Natural killer cell treated with Interleukin-12 subunit alpha and Interleukin-12 subunit beta and Interleukin-15 and Interleukin-18, amount 100 ng/mL, for 72 hours (primary cell): ENCODE measurements at regions not wholly inside any gene's neighbourhood (a gene's known extent, or its start where the extent isn't known, plus 50 kb on each side); places are given as distances from the start of the nearest gene placed in this dataset.
"Not testable (repeated sequence)": the region's sequence is repeated elsewhere in the genome, so short reads cannot be mapped to it uniquely, and the experiment has no call there.

Experiments used
- ATAC-seq, 2 donors: fragments of 150-1000 bp; cut with Tn5 transposase in 1 of 2; sonication (Bioruptor Pico), chemical (Tn5 transposase) in 1 of 2; 2 replicates each; pipeline ENCODE4 v1.10.0; 2021
- DNase-seq: peaks from one replicate; pipeline ENCODE4 v3.0.0; 2022; ENCODE audit warnings: low spot score
- H3K27ac Mint-ChIP-seq, 2 donors: 1 replicate in 1 of 2; 2 replicates in 1 of 2; pipeline ENCODE4 v1.8.0; 2022; ENCODE audit warnings: mixed read lengths in 2 of 2, mild to moderate bottlenecking in 1 of 2, moderate library complexity in 1 of 2
- H3K27me3 Mint-ChIP-seq, 2 donors: 1 replicate in 1 of 2; 2 replicates in 1 of 2; pipeline ENCODE4 v1.8.0; 2022; ENCODE audit warnings: mixed read lengths in 2 of 2
- H3K36me3 Mint-ChIP-seq: one replicate; pipeline ENCODE4 v1.8.0; 2022; ENCODE audit warnings: mixed read lengths
- H3K4me1 Mint-ChIP-seq, 2 donors: 1 replicate in 1 of 2; 2 replicates in 1 of 2; pipeline ENCODE4 v1.8.0; 2022; ENCODE audit warnings: low read depth in 2 of 2, mixed read lengths in 2 of 2, mild to moderate bottlenecking in 1 of 2
- H3K4me3 Mint-ChIP-seq: one replicate; pipeline ENCODE4 v1.8.0; 2022; ENCODE audit warnings: mixed read lengths
- H3K9me3 Mint-ChIP-seq: 2 replicates; pipeline ENCODE4 v1.8.0; 2022; ENCODE audit warnings: mixed read lengths

DNA sequence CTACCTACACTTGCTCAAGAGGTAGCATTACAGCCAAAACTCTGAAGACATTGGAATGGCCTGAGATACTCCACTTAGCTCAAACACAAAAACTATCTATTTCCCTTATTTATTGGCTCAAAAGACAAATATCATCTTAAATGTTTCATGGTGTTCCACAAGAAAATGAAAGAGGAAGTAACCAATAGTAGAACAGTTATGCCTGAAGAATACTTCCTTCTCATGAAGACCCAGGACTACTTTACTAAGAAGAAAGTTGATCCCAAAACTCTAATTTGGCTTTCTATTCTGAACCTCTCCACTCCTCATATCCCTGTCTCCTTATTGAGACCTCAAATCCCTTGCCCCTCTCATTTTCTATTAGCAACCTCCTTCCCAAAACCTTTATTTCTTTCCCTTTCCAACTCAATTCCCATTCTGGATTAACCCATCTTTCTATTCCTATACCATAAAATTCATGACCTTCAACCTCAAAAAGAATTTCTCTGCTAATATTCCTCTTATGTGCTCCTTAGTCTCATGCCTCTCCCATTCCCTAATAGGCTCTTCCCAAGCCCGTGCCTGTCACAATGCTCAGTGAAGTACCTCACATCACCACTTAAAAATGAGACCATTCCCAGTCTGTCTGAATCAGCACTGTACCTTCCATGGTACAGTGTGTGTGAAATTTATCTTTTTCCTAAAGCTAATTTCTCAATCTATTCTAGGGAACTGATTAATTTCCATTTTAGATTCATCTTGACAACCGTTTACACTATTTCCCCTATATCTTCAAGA, 302.2 kb downstream of the ZNF37A start:
- not testable (repeated sequence) for DNase-seq, H3K27ac Mint-ChIP-seq, H3K27me3 Mint-ChIP-seq, ATAC-seq, H3K4me3 Mint-ChIP-seq, H3K36me3 Mint-ChIP-seq, H3K4me1 Mint-ChIP-seq, H3K9me3 Mint-ChIP-seq

DNA sequence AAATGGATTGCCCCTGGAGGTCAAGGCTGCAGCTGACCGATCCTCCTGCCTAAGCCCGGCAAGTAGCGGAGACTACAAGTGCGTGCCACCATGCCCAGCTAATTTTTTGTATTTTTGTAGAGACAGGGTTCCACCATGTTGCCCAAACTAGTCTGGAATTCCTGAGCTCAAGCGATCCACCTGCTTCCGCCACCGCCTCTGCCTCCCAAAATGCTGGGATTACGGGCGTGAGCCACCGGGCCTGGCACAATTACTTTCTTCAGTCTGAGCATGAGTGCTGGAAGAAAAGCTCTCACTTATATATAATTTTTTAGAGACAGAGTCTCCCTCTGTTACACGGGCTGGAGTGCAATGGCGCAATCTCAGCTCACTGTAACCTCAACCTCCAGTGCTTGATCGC, 307.4 kb downstream of the ZNF37A start:
- ATAC-seq, H3K9me3 Mint-ChIP-seq, H3K27me3 Mint-ChIP-seq, H3K4me1 Mint-ChIP-seq, H3K36me3 Mint-ChIP-seq, DNase-seq: not testable (repeated sequence)
- Mint-ChIP-seq H3K27ac (peak overlapping the region; percentile 98 to 99), H3K4me3 (peak overlapping the region; percentile 97)

DNA sequence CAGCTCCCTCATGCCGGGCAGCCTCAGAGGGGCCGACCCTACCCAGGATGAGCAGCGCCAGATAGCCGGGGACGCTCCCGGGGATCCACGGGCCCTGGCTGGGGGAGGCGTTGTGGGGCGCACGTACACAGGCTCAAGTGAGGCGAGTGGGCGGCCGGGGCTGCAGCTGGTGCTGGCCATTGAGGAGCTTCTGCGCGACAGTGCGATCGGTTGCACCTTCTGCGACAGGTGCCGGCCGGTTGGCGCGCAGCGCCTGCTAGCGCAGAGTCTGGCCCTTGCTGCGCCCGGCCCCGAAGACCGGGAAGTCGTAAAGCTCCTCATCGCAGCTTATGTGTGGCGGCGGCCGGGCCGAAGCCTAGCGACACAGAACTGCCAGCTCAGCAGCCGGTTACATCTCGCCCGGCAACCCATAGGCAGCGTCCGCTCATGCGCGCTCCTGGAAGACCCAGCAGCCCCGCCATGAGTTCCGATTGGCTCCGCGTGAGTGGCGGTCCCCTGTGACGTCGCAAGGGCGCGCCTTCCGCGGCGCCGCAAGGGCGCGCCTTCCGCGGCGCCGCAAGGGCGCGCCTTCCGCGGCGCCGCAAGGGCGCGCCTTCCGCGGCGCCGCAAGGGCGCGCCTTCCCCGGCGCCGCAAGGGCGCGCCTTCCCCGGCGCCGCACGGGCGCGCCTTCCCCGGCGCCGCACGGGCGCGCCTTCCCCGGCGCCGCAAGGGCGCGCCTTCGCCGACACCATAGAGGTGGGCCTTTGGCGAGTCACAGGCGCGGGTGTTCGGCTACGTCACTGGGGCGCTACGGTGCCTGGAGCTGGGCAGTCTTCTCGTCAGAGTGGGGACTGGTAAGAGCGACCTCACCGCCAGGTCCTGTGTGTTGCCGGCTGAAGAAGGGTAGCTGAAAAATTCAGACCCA, 308.6 kb downstream of the ZNF37A start:
- Mint-ChIP-seq H3K27ac (peak overlapping the region; percentile 98 to 99), H3K4me3 (peak overlapping the region; percentile 97)
- not testable (repeated sequence) for H3K36me3 Mint-ChIP-seq, H3K27me3 Mint-ChIP-seq, H3K9me3 Mint-ChIP-seq, H3K4me1 Mint-ChIP-seq
- DNase-seq (peak; percentile 97), ATAC-seq (peak; percentile 99)

DNA sequence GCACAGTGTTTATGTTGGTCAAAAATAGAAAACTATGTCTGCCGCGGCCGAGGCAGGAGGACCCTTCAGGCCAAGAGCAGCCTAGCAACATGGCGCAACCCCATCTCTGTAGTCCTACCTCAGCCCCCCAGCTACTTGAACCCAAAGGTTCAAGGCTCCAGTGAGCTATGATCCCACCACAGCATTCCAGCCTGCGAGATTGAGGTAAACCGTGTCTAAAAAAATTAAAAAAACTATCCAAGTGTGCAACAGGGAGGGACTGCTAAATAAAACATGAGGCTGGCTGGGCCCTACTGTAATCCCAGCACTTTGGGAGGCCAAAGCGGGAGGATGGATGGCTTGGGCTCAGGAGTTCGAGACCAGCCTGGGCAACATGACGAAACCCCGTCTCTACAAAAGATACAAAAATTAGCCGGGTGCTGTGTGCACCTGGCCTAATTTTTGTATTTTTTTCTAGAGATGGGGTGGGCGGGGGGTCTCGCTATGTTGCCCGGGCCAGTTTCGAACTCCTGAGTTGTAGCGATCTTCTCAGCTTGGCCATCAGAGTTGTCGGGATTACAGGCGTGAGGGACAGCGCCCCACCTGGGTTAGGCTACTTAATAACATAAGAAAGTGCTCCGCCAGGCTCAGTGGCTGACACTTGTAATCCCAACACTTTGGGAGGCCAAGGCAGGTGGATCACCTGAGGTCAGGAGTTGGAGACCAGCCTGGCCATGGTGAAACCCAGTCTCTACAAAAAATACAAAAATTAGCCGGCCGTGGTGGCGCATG, 309.4 kb downstream of the ZNF37A start:
- ATAC-seq, DNase-seq, H3K9me3 Mint-ChIP-seq, H3K4me1 Mint-ChIP-seq, H3K27me3 Mint-ChIP-seq, H3K36me3 Mint-ChIP-seq: not testable (repeated sequence)
- Mint-ChIP-seq H3K27ac (peak overlapping the region; percentile 98 to 99), H3K4me3 (peak overlapping the region; percentile 74)

DNA sequence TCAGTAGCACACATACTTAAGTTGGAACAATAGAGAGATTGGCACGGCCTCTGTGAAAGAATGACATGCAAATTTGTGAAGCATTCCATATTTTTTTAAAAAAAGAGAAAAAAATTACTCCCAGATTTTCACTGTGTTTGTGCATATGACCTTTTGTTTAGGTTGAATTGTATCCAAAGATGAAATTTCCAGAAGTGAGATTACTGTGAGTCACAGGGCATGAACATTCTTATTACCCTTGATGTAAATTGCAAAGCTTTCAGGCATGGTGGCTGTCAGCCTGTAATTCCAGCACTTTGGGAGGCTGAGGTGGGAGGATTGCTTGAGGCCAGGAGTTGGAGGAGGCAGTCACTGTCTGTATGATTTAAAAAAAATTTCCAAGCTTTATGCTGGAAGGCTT, 329.5 kb downstream of the ZNF37A start:
- not testable (repeated sequence) for H3K36me3 Mint-ChIP-seq, H3K27me3 Mint-ChIP-seq, H3K4me1 Mint-ChIP-seq, DNase-seq, H3K9me3 Mint-ChIP-seq, ATAC-seq, H3K4me3 Mint-ChIP-seq, H3K27ac Mint-ChIP-seq

DNA sequence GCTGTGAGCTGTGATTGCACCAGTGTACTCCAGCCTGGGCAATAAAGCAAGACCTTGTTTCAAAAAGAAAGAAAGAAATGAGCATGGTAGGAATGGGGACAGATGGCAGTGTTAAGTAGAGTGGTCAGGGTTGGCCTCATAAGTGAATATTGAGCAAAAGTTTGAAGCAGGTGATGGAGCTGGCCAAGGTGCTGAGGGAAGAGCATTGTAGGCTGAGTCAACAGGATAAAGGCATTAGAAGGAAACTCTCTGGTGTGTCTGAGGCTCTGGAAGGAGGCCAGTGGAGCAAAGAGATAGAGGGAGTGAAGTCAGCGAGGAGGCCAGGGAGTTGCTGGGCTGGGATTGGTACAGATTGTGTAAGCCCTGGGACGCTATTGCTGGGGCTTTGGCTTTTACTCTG, 336.1 kb downstream of the ZNF37A start:
- H3K27ac Mint-ChIP-seq, DNase-seq, H3K9me3 Mint-ChIP-seq, H3K36me3 Mint-ChIP-seq, H3K4me1 Mint-ChIP-seq, ATAC-seq, H3K27me3 Mint-ChIP-seq, H3K4me3 Mint-ChIP-seq: not testable (repeated sequence)

DNA sequence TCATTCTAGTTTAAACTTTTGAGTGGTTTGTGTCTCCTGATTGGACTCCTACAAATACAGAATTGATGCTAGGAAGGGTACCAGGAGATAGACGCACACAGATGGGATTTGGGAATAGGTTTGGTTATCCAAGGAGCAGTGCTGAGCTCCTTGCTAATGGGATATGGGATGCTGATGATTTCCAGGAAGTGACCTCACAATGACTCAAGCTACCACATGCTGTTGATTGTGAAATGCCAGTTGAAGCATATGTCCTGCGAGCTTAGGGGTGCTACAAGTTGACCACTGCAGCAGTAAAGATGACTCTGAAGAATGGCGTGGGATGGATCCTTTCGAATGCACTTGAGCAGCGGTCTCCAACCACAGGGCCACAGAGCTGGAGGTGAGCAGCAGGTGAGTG, 343.2 kb downstream of the ZNF37A start:
- not testable (repeated sequence) for H3K36me3 Mint-ChIP-seq, H3K9me3 Mint-ChIP-seq, H3K27ac Mint-ChIP-seq, ATAC-seq, H3K4me1 Mint-ChIP-seq, H3K4me3 Mint-ChIP-seq, DNase-seq, H3K27me3 Mint-ChIP-seq

DNA sequence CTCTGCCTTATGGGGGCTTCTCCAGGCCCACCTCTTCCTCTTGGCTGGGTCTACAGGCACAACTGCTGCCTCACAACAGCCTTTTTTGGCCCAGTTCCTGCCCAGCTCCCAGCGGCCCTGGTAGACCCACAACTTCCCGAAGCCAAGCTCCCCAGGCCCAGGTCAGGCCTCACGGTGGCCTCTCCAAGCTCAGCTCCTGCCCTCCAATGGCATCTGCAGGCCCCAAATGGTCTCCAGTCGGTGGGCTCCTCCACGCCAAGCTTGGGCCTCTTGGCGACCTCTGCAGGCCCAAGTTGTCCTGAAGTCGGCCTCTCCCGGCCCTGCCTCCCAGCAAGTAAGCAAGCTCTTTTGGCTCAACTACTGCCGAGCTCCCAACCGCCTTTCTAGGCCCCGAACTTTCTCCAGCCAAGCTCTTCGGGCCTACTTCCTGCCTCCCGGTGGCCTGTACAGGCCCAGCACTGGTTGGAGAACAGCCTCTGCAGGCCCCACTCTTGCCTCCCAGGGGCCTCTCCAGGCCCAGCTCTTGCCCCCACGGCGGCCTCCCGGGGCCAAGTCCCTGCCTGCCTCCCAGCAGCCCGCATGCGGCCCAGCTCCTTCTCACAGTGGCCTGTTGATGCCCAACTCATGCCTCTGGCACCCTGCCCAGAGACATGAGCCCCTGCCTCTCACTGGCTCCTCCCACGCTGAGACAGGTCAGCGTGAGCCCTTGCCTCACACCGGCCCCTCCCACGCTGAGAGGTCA, 354.6 kb downstream of the ZNF37A start:
- H3K4me1 Mint-ChIP-seq, H3K27me3 Mint-ChIP-seq, H3K27ac Mint-ChIP-seq, DNase-seq, H3K9me3 Mint-ChIP-seq, H3K4me3 Mint-ChIP-seq, H3K36me3 Mint-ChIP-seq, ATAC-seq: not testable (repeated sequence)

DNA sequence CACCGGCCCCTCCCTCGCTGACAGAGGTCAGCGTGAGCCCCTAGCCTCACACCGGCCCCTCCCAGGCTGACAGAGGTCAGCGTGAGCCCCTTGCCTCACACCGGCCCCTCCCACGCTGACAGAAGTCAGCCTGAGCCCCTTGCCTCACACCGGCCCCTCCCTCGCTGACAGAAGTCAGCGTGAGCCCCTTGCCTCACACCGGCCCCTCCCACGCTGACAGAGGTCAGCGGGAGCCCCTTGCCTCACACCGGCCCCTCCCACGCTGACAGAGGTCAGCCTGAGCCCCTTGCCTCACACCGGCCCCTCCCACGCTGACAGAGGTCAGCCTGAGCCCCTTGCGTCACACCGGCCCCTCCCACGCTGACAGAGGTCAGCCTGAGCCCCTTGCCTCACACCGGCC, 355.5 kb downstream of the ZNF37A start:
- DNase-seq, ATAC-seq, H3K4me3 Mint-ChIP-seq, H3K4me1 Mint-ChIP-seq, H3K27me3 Mint-ChIP-seq, H3K27ac Mint-ChIP-seq, H3K9me3 Mint-ChIP-seq, H3K36me3 Mint-ChIP-seq: not testable (repeated sequence)

DNA sequence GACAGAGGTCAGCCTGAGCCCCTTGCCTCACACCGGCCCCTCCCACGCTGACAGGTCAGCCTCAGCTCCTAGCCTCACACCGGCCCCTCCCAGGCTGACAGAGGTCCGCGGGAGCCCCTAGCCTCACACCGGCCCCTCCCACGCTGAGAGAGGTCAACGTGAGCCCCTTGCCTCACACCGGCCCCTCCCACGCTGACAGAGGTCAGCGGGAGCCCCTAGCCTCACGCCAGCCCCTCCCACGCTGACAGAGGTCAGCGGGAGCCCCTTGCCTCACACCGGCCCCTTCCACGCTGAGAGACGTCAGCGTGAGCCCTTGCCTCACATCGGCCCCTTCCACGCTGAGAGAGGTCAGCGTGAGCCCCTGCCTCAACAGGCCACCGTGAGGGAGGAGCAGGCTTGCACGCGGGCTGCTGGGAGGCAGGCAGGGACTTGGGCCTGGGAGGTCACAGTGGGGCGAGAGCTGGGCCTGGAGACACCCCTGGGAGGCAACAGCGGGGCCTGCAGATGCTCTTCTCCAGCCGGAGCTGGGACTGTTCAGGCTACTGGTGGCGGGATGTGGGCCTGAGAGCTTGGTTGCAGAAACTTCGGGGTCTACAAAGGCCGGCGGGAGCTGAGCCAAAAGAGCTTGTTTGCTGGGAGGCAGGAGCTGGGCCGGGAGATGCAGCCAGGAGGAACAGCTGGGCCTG, 356.4 kb downstream of the ZNF37A start:
- H3K36me3 Mint-ChIP-seq, H3K4me1 Mint-ChIP-seq, H3K9me3 Mint-ChIP-seq, ATAC-seq, H3K4me3 Mint-ChIP-seq, H3K27me3 Mint-ChIP-seq, DNase-seq, H3K27ac Mint-ChIP-seq: not testable (repeated sequence)

DNA sequence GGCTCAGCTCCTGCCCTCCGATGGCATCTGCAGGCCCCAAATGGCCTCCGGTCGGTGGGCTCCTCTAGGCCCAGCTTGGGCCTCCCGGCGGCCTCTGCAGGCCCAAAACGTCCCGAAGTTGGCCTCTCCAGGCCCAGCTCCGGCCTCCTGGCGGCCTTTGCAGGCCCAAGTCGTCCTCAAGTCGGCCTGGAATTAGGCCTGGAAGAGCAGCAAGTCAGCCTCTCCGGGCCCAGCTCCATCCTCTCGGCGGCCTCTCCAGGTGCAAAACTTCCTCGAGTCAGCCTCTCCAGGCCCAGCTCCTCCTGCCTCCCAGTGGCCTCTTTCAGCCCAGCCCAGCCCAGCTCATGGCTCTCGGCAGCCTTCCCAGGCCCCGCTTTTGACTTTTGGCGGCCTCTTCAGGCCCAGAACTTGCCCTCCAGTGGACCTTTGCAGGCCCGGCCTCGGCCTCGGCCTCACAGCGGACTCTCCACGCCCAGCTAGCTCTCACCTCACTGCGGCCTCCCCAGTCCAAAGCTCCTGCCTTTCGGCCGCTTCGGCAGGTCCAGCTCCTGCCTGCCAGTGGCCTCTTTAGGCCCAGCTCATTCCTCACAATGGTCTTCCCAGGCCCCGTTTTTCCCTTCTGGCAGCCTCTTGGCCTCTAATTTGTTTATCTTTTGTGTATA, 357.3 kb downstream of the ZNF37A start:
- not testable (repeated sequence) for H3K4me1 Mint-ChIP-seq, H3K27ac Mint-ChIP-seq, H3K4me3 Mint-ChIP-seq, DNase-seq, H3K36me3 Mint-ChIP-seq, ATAC-seq, H3K9me3 Mint-ChIP-seq, H3K27me3 Mint-ChIP-seq
